Activated CD4-positive, alpha-beta T cell treated with anti-CD3 and anti-CD28 coated beads for 36 hours (primary cell): ENCODE measurements at regions not wholly inside any gene's neighbourhood (a gene's known extent, or its start where the extent isn't known, plus 50 kb on each side); places are given as distances from the start of the nearest gene placed in this dataset.

Experiments
- ATAC-seq: fragments of 200-7000 bp; cut with Tn5 transposase; one replicate; pipeline ENCODE4 v1.10.0; 2021; ENCODE audit warnings: mild to moderate bottlenecking, moderate library complexity
- CTCF ChIA-PET: fragments of 350-600 bp; sonication (Branson Sonifier 250); formaldehyde crosslinking; loops from one replicate; lab custom pipeline; 2021; ENCODE audit warnings: antibody characterized with exemption; lab: Charles Lee
- POLR2A ChIA-PET: fragments of 350-600 bp; sonication (Branson Sonifier 250); formaldehyde crosslinking; loops from one replicate; lab custom pipeline; 2021; ENCODE audit warnings: antibody characterized with exemption, inconsistent platforms; lab: Charles Lee
- DNase-seq: peaks from one replicate; pipeline ENCODE4 v3.0.0-alpha.2; 2020
- H3K27ac Mint-ChIP-seq: one replicate; pipeline ENCODE4 v1.8.0; 2021; ENCODE audit warnings: mixed read lengths
- H3K27me3 Mint-ChIP-seq: one replicate; pipeline ENCODE4 v1.8.0; 2021; ENCODE audit warnings: mixed read lengths
- H3K36me3 Mint-ChIP-seq: one replicate; pipeline ENCODE4 v1.8.0; 2021; ENCODE audit warnings: low read depth, mixed read lengths
- H3K4me1 Mint-ChIP-seq: one replicate; pipeline ENCODE4 v1.8.0; 2021; ENCODE audit warnings: mixed read lengths
- H3K4me3 Mint-ChIP-seq: one replicate; pipeline ENCODE4 v1.8.0; 2021; ENCODE audit warnings: mild to moderate bottlenecking, moderate library complexity, mixed read lengths
- H3K9me3 Mint-ChIP-seq: one replicate; pipeline ENCODE4 v1.8.0; 2021; ENCODE audit warnings: low read depth, mixed read lengths
- intact Hi-C, 2 experiments: fragments of 100-400 bp; cut with DNase I in 1 of 2; cut with micrococcal nuclease in 1 of 2; formaldehyde crosslinking; loops; one replicate each; pipeline versions ENCODE4 v1.14.2 to v1.15.1; 2022 to 2024; cut with DNase I, micrococcal nuclease

DNA sequence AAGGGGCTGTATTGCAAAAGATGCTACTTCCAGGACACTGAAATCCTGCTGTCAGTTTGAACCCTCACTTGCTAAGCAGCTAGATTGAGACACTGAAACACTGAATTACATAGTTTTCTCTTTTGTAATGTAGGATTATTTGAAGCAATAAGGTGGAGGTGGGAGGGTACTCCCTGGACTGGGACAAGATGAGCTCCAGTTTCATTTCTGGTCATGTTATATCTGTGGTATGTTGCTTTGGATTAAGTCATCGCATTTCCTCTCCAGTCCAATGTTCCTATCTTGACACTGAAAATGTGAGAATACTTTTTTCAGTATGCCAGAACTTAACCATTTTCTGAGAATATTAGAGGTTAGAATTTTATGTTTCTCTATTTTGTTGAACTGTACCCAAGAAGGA is 426.2 kb upstream of the MEX3C start:
- DNase-seq (no peak), ATAC-seq (no peak)
- Mint-ChIP-seq H3K27ac (no peak overlapping the region), H3K4me1 (no peaks in the 10 kb centered on the region), H3K4me3 (no peak overlapping the region), H3K9me3 (no peaks in the 10 kb centered on the region), H3K36me3 (no peaks in the 10 kb centered on the region), H3K27me3 (peaks cover 21% of the 10 kb centered on the region)
- ChIA-PET POLR2A (no interaction called here), CTCF (interaction anchor here (0.6 kb wide), 1 partner anchor 16 kb away, joined by 3 read pairs; no protein-coding TSS in a partner anchor)
- intact Hi-C loops, result no loop called here

DNA sequence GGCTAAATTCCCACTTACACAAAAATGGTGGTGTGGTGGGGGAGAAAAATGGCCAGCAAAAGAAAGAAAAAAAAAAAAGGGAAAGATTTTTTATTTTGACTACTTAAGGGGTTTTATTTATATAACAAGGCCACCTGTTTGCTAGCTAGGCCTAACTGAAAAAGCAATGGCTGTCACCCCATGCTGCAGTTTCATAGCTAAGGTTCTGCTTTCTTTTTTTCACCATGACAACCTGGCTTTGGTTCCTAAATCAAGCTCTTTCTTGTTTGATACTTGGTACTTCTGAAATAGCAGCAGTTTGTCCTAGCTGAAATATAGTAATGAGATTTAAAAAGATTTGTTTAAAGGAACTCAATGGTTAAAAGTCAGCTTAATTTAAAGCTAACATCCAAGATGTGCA is 433.2 kb upstream of the MEX3C start:
- H3K36me3 Mint-ChIP-seq, result no peaks in the 10 kb centered on the region
- ChIA-PET POLR2A (no interaction called here), CTCF (interaction anchor here (0.7 to 1.4 kb wide), 4 partner anchors 17 to 991 kb away, joined by 3 to 4 read pairs (median 3); no protein-coding TSS in a partner anchor)
- intact Hi-C loops, result no loop called here
- H3K9me3 Mint-ChIP-seq, result peaks cover 2% of the 10 kb centered on the region
- no peak for DNase-seq
- no peaks in the 10 kb centered on the region for H3K4me1 Mint-ChIP-seq
- H3K27me3 Mint-ChIP-seq, result no peaks in the 10 kb centered on the region
- H3K27ac Mint-ChIP-seq, result no peak overlapping the region
- ATAC-seq, result no peak
- H3K4me3 Mint-ChIP-seq, result no peak overlapping the region

GRCh38 chr18:51637881-51638280 is 440.4 kb upstream of the MEX3C start:
- intact Hi-C loops, result no loop called here
- ATAC-seq, result no peak

DNA sequence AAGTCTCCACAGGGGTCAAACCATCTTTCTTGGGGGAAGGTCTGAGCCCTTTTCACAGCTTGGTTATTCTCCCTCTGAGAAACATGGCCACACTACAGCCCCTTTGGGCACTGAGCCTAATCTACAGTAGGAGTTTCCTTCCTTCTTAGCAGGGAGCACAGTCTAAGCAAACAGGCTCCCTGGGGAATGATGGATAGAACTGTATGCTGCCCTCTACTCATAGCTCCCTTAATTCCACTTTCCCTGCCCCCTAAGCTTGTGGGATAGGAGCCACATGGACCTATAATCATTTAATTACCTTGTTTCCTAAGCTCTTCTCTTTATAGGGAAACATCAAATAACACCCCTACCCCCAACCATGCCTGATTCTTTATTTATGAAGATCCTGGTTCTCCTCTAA is 442.1 kb upstream of the MEX3C start:
- ChIA-PET CTCF (interaction anchor here (0.6 kb wide), 2 partner anchors 16 to 481 kb away, joined by 3 read pairs; no protein-coding TSS in a partner anchor), POLR2A (no interaction called here)
- H3K9me3 Mint-ChIP-seq, result peaks cover 9% of the 10 kb centered on the region
- intact Hi-C loops, result no loop called here
- H3K36me3 Mint-ChIP-seq, result no peaks in the 10 kb centered on the region
- peaks cover 3% of the 10 kb centered on the region for H3K27me3 Mint-ChIP-seq
- H3K27ac Mint-ChIP-seq, result no peak overlapping the region
- no peak overlapping the region for H3K4me3 Mint-ChIP-seq
- no peak for DNase-seq
- no peaks in the 10 kb centered on the region for H3K4me1 Mint-ChIP-seq
- ATAC-seq, result no peak

More at GRCh38 chr18:51637881-51638280, 440.4 kb upstream of the MEX3C start:
- ChIA-PET CTCF (interaction anchor here (0.6 kb wide), 2 partner anchors 13 to 359 kb away, joined by 3 read pairs; no protein-coding TSS in a partner anchor), POLR2A (no interaction called here)
- Mint-ChIP-seq H3K4me1 (no peaks in the 10 kb centered on the region), H3K36me3 (no peaks in the 10 kb centered on the region), H3K27ac (no peak overlapping the region), H3K4me3 (no peak overlapping the region), H3K27me3 (no peaks in the 10 kb centered on the region), H3K9me3 (peaks cover 10% of the 10 kb centered on the region)
- no peak for DNase-seq

DNA sequence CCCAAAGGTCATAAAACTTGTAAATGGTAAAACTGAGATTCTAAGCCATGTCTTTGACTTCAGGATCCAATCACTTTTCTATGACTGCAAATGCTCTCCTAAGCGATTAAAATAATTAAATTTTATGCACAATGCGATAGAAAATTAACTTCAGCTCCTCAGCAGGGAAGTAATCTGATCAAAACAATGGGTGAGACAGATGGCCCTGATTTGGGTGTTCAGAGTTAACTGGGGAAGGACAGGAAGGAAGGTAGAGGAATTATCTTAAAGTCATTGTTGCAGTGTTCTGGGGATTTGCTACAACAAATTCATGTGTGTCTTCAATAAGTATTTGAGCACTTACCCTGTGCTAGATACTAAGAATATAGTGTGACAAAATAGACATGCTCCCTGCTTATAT is 446.0 kb upstream of the MEX3C start:
- Mint-ChIP-seq H3K4me3 (no peak overlapping the region), H3K27me3 (peaks cover 3% of the 10 kb centered on the region), H3K4me1 (no peaks in the 10 kb centered on the region), H3K27ac (no peak overlapping the region), H3K36me3 (no peaks in the 10 kb centered on the region), H3K9me3 (no peaks in the 10 kb centered on the region)
- ChIA-PET CTCF (interaction anchor here (0.6 to 1.3 kb wide), 2 partner anchors 38 to 1215 kb away, joined by 3 to 4 read pairs; no protein-coding TSS in a partner anchor), POLR2A (no interaction called here)
- intact Hi-C loops, result no loop called here
- no peak for DNase-seq
- no peak for ATAC-seq

DNA sequence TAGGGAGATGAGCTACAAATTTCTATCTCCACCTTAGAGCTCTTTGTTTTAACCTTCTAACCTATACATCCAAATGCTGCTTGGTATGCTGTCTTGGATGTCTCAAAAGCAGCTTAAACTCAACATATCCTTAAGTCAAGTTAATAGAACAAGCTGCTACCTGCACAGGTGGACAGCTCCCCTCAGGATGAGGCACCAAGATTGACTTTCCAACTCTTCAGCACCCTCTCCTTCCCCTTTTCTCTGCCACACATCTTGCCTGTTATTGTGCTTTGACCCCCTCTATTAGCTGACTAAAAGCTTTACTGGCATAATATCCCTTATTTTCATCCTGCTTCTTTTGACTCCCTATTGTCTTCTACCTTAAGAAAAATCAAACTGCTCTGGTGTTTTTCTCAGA is 448.1 kb upstream of the MEX3C start:
- Mint-ChIP-seq H3K9me3 (no peaks in the 10 kb centered on the region), H3K36me3 (no peaks in the 10 kb centered on the region), H3K4me1 (no peaks in the 10 kb centered on the region), H3K4me3 (no peak overlapping the region), H3K27me3 (peaks cover 3% of the 10 kb centered on the region), H3K27ac (no peak overlapping the region)
- intact Hi-C loops, result no loop called here
- ATAC-seq (no peak), DNase-seq (no peak)
- ChIA-PET CTCF (no interaction called here), POLR2A (no interaction called here)

DNA sequence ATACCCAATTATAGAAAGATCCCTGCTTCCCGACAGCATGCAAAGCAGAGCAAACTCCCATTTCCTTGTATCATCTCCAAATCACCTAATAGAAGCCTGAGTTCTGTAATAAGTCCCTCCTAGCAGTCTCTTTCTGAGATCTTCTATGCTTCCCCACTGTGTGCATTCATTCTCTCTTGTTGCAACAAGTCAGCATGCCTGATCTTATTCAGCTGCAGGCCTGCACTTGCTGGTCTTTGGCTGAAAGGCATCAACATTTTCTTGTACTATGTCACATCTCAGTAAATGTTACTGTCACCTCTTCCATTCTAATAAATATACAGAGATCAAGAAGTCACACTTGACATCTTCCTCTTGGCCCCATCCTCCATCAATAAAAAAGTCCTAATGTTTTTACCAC is 449.9 kb upstream of the MEX3C start:
- Mint-ChIP-seq H3K9me3 (no peaks in the 10 kb centered on the region), H3K36me3 (no peaks in the 10 kb centered on the region), H3K4me3 (no peak overlapping the region), H3K4me1 (no peaks in the 10 kb centered on the region), H3K27ac (no peak overlapping the region), H3K27me3 (peaks cover 3% of the 10 kb centered on the region)
- POLR2A ChIA-PET, result no interaction called here
- ATAC-seq (no peak), DNase-seq (no peak)
- intact Hi-C loops, result no loop called here
- CTCF ChIA-PET, result interaction anchor here (0.6 kb wide), 1 partner anchor 17 kb away, joined by 3 read pairs; no protein-coding TSS in a partner anchor

DNA sequence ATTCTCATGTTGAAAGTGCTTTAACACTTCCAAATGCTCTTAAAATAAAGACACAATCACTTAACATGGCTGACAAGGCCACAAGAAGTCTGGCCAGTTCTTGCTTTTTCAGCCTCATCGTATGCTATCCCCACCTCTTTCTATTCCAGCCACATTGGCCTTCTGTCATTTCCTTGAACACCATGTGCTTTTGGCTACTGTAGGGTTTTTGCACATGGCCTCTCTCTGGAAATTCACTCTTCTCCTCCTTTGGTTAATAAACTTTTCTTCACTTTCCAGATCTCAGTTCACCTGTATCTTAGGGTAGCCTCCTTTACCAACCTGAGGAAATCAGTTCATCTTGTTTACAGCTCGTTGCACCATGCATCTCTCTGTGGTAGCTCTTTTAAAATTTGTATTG is 450.5 kb upstream of the MEX3C start:
- no peaks in the 10 kb centered on the region for H3K4me1 Mint-ChIP-seq
- ATAC-seq (no peak), DNase-seq (no peak)
- H3K27me3 Mint-ChIP-seq, result peaks cover 3% of the 10 kb centered on the region
- intact Hi-C loops, result no loop called here
- ChIA-PET CTCF (interaction anchor here (0.6 kb wide), 1 partner anchor 17 kb away, joined by 3 read pairs; no protein-coding TSS in a partner anchor), POLR2A (no interaction called here)
- H3K9me3 Mint-ChIP-seq, result no peaks in the 10 kb centered on the region
- no peak overlapping the region for H3K27ac Mint-ChIP-seq
- no peak overlapping the region for H3K4me3 Mint-ChIP-seq
- H3K36me3 Mint-ChIP-seq, result no peaks in the 10 kb centered on the region

GRCh38 chr18:51649796-51650195 is 452.3 kb upstream of the MEX3C start:
- Mint-ChIP-seq H3K4me1 (no peaks in the 10 kb centered on the region), H3K27me3 (peaks cover 7% of the 10 kb centered on the region), H3K36me3 (no peaks in the 10 kb centered on the region), H3K4me3 (no peak overlapping the region), H3K9me3 (no peaks in the 10 kb centered on the region), H3K27ac (no peak overlapping the region)
- ATAC-seq (no peak), DNase-seq (no peak)
- intact Hi-C loops, result no loop called here
- ChIA-PET CTCF (no interaction called here), POLR2A (no interaction called here)

- H3K36me3 Mint-ChIP-seq, result no peaks in the 10 kb centered on the region
- no peak overlapping the region for H3K27ac Mint-ChIP-seq
- DNase-seq, result no peak
- ChIA-PET POLR2A (no interaction called here), CTCF (interaction anchor here (1.1 kb wide), 1 partner anchor 22 kb away, joined by 3 read pairs; no protein-coding TSS in a partner anchor)
- H3K4me1 Mint-ChIP-seq, result peaks cover 2% of the 10 kb centered on the region
- H3K27me3 Mint-ChIP-seq, result peaks cover 10% of the 10 kb centered on the region
- intact Hi-C loops, result no loop called here
- no peak overlapping the region for H3K4me3 Mint-ChIP-seq
- no peaks in the 10 kb centered on the region for H3K9me3 Mint-ChIP-seq
- no peak for ATAC-seq
Observed at GRCh38 chr18:51651761-51652160, 454.3 kb upstream of the MEX3C start.

- DNase-seq, result no peak
- H3K4me1 Mint-ChIP-seq, result peaks cover 2% of the 10 kb centered on the region
- POLR2A ChIA-PET, result no interaction called here
- H3K36me3 Mint-ChIP-seq, result no peaks in the 10 kb centered on the region
- no peaks in the 10 kb centered on the region for H3K9me3 Mint-ChIP-seq
- intact Hi-C loops, result no loop called here
- no peak for ATAC-seq
- H3K27me3 Mint-ChIP-seq, result peaks cover 11% of the 10 kb centered on the region
- no peak overlapping the region for H3K27ac Mint-ChIP-seq
- CTCF ChIA-PET, result no interaction called here
- H3K4me3 Mint-ChIP-seq, result no peak overlapping the region
Observed at GRCh38 chr18:51653507-51654213, 456.2 kb upstream of the MEX3C start.
